GM12892 (cell line): ENCODE measurements at regions not wholly inside any gene's neighbourhood (a gene's known extent, or its start where the extent isn't known, plus 50 kb on each side); places are given as distances from the start of the nearest gene placed in this dataset.

Experiments
- DNase-seq: peaks from one replicate; pipeline ENCODE4 v3.0.0; 2011; ENCODE audit not compliant: insufficient read length
- FAIRE-seq: peaks from 2 replicates; lab custom pipeline; 2011; peaks lifted over from hg19 to GRCh38; lab: Jason Lieb, UNC
- POLR2A ChIP-seq: IDR thresholded peaks from 2 replicates; pipeline ENCODE4 v1.6.1; 2011; ENCODE audit warnings: low read depth, low read length, control low read depth
- POLR2AphosphoS5 ChIP-seq: IDR thresholded peaks from 2 replicates; pipeline ENCODE4 v1.6.1; 2011; ENCODE audit warnings: low read depth, low read length, control low read depth
- TAF1 ChIP-seq: IDR thresholded peaks from 2 replicates; pipeline ENCODE4 v1.6.1; 2011; ENCODE audit warnings: low read depth, mild to moderate bottlenecking, control low read depth, low read length, borderline replicate concordance

GRCh38 chr4:8781641-8782040 lies 90.0 kb downstream of the HMX1 start:
- FAIRE-seq, result no peak
- TF ChIP-seq POLR2A (no peak), TAF1 (no peak), POLR2AphosphoS5 (no peak)
- no peak for DNase-seq

GRCh38 chr4:8780596-8781368 lies 90.9 kb downstream of the HMX1 start:
- DNase-seq (no peak), FAIRE-seq (no peak)
- no peak for TF ChIP-seq TAF1
- no peak for TF ChIP-seq POLR2AphosphoS5
- TF ChIP-seq POLR2A, result no peak

DNA sequence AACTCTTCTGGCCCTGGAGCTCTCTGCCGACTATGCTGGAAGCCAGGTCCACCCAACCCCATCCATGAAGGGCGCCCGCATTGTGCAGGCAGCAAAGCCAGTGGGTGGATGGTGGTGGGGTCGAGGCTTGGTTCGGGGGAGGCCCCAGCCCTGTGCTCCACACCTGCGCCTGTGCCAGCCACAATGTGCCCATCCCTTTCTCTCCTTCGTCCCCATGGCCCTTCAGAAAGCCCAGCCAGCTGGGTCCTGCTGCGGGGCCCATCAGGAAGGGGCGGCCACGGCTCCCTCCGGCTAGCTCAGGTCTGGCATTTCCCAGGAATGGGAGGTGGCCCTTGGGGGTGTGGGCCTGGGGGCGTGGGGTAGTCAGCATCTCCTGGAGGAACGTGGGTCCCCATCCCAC lies 91.6 kb downstream of the HMX1 start:
- no peak for TF ChIP-seq POLR2AphosphoS5
- no peak for TF ChIP-seq TAF1
- TF ChIP-seq POLR2A, result no peak
- DNase-seq, result no peak
- no peak for FAIRE-seq

GRCh38 chr4:8779490-8779932 lies 92.1 kb downstream of the HMX1 start:
- DNase-seq (no peak), FAIRE-seq (no peak)
- no peak for TF ChIP-seq POLR2AphosphoS5
- no peak for TF ChIP-seq TAF1
- no peak for TF ChIP-seq POLR2A

DNA sequence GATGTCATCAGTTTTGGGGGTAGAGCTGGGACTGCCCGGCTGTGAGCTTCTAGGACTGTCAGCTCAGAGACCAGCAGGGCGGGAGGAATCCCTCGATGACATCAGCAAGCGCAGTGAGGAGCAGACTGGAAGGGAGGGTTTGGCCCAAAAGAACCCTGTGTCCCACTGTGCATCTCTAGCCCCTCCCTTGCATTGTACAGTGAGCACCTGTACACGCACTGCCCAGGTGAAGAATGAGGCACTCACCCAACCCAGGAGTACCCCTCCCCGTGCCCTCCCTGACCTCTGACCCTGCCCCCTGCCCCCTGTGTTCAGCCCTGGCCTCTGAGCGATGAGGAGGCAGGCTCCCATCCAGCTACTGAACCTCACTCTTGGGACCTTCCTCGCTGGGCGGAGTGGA lies 92.9 kb downstream of the HMX1 start:
- TF ChIP-seq POLR2A (no peak), TAF1 (no peak), POLR2AphosphoS5 (no peak)
- DNase-seq, result no peak
- no peak for FAIRE-seq

DNA sequence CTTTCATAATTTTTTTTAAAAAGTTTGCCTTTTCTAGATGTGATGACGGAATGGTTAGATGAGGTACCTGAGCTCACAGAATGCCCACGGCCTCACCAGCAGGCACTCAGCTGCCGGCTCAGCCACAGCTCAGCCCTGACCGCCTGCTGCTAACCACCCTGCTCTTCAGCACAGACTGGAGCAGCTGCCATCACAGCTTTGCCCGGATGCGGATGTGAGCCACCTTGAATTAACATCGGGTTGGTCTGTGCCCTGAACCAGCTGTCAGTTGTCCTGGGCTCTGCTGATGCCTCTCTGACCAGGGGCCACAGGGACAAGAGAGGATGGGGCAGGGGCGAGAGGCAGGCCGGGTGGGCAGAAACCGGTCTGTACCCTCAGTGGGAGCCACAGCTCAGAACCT lies 93.3 kb downstream of the HMX1 start:
- DNase-seq, result no peak

GRCh38 chr4:8777320-8778196 lies 94.1 kb downstream of the HMX1 start:
- FAIRE-seq, result no peak
- TF ChIP-seq TAF1 (no peak), POLR2AphosphoS5 (no peak), POLR2A (no peak)
- no peak for DNase-seq

More for the DNA sequence above, 93.3 kb downstream of the HMX1 start:
- FAIRE-seq, result no peak
- TF ChIP-seq POLR2A (no peak), TAF1 (no peak), POLR2AphosphoS5 (no peak)

- FAIRE-seq, result no peak
- no peak for DNase-seq
- TF ChIP-seq POLR2A, result no peak
- TF ChIP-seq TAF1, result no peak
- no peak for TF ChIP-seq POLR2AphosphoS5
These were observed 95.3 kb downstream of the HMX1 start for GRCh38 chr4:8776366-8776765.

DNA sequence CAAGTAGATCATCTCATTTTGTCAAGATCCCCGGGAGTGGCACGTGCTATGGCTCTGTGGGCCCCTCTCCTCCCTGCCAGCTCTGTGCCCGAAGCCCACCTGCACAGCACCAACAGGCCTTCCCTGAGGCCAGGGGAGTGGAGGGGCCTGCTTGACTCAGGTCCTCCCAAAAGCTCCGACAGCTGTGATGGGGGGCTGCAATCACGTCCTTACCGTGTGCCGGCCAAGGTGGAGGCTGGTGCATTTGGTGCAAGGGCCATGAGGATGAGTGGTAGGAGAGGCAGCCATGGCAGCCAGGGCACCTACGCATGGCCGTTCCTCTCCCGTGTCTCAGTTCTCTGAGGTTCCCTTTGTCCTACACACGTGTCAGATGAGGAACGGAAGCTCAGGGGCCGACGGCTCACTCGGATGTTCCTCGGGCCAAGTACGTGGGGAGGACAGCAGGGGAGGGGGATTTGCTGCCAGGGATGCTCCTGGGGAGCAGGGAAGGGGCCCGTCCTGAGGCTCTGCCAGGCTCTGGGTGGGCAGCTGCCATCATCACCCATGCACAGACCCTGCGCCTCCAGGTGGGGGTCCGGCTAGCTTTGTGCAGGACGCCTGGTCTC lies 95.8 kb downstream of the HMX1 start:
- TF ChIP-seq TAF1, result no peak
- TF ChIP-seq POLR2A, result no peak
- no peak for TF ChIP-seq POLR2AphosphoS5
- no peak for DNase-seq
- no peak for FAIRE-seq

DNA sequence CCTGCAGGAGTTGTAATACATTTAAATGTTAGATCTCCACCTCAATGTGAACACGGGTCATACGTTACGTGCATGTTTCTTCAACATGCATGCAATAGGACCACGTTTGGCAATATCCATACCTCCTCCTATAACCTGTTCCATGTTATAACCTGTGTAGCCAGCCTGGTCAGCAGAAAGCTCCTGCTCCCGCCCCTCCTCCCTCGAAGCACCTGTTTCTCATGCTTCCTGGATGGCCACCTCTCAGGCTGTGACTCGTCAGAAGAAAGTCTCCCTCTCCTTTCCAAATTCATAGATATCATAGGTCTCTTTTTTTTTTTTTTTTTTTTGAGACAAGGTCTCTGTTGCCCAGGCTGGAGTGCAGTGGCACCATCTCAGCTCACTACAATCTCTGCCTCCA lies 96.5 kb downstream of the HMX1 start:
- no peak for DNase-seq
- FAIRE-seq, result no peak
- TF ChIP-seq POLR2A (no peak), TAF1 (no peak), POLR2AphosphoS5 (no peak)

- FAIRE-seq (no peak), DNase-seq (no peak)
- TF ChIP-seq POLR2AphosphoS5, result no peak
- TF ChIP-seq POLR2A, result no peak
- TF ChIP-seq TAF1, result no peak
These were observed 97.6 kb downstream of the HMX1 start for GRCh38 chr4:8774071-8774470.

DNA sequence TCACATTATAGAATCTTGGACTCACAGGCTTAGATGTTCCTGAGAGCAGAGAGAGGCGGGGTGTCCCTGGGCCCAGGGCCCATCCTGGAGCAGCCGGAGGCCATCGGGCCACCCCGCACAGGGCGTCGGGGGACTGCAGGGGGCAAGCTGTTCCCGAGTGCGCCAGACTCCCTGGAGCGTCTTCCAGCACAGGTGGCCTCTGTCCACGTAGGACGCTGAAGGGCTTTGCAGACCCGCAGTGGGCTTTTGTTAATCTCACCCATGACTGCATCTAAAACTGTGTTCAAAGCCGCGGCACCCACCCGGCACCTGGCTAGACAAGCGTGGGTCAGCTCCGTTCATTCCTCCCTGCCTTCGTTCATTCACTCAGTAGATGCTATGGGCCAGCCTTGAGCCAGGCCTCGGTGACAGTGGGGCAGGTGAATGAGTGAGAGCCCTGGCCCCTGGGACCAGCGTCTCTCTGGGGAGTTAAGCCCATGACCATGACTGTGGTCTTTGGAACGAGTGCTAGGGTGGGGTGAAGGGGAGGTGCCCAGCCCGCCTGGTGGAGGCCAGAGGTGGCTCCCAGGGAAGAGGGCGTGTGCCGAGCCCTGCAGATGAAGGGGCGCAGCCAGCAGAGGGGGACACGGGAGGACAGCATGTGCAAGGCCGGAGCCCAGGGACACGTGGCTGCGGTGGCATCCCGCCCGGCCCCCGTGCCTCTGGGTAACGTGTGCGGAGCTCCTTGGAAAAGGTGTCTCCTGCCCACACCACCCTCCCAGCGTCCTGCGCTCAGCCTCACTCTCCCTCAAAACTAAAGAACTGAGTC lies 98.3 kb downstream of the HMX1 start:
- TF ChIP-seq TAF1, result no peak
- no peak for TF ChIP-seq POLR2A
- no peak for TF ChIP-seq POLR2AphosphoS5
- FAIRE-seq (no peak), DNase-seq (no peak)

DNA sequence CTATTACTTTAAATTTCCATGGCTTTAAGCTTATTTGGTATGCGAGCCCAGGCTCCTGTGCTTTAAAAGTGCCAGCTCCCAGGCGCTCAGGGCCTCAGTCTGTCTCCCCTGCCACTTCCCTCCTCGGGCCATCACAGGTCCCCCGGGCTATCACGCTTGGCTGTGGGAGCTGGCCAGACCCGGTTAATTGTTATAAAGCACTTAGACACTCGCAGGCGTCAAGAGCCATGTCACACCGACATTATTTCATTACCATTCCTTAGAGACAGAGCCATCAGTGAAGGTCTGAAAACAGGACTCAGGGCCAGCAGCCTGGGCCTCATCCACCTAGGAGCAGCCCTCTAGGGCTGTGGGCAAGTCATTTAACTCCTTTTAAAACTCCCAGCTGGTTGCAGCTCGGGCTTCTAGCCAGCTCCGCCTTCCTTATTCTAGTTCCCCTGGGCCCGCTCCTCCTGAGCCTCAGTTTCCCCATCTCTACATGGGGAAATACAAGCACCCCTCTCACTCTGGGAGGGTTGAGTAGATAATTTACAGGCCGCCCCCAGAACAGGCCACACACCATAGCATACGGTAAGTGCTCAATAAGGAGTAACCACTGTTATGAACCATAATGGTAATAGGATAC lies 99.0 kb downstream of the HMX1 start:
- no peak for DNase-seq
- no peak for FAIRE-seq
- TF ChIP-seq POLR2A, result no peak
- no peak for TF ChIP-seq TAF1
- no peak for TF ChIP-seq POLR2AphosphoS5
